ENCODE measurements at regions not wholly inside any gene's neighbourhood (a gene's known extent, or its start where the extent isn't known, plus 50 kb on each side); places are given as distances from the start of the nearest gene placed in this dataset.
A peak's percentile ranks its signal among the peaks of the same experiment; 100 is the strongest.

- no peak for DNase-seq (ENCODE audit: low read depth in 4 of 4, low spot score in 1 of 4)
Observed at GRCh38 chr9:121550041-121550440, 50.4 kb upstream of the GGTA1 start.

GRCh38 chr9:121550569-121551512, 51.2 kb upstream of the GGTA1 start:
- DNase-seq (ENCODE audit: low read depth in 4 of 4, low spot score in 1 of 4), result peak; percentile 23 to 54 (median 48)

- DNase-seq (ENCODE audit: low read depth in 4 of 4, low spot score in 1 of 4), result no peak
Observed at GRCh38 chr9:121551985-121552753, 52.5 kb upstream of the GGTA1 start.

GRCh38 chr9:121556082-121556481, 56.4 kb upstream of the GGTA1 start:
- no peak for DNase-seq (ENCODE audit: low read depth in 4 of 4, low spot score in 1 of 4)

GRCh38 chr9:121556580-121556979, 56.9 kb upstream of the GGTA1 start:
- no peak for DNase-seq (ENCODE audit: low read depth in 4 of 4, low spot score in 1 of 4)

GRCh38 chr9:121557581-121558447, 58.2 kb upstream of the GGTA1 start:
- no peak for DNase-seq (ENCODE audit: low read depth in 4 of 4, low spot score in 1 of 4)

- no peak for DNase-seq (ENCODE audit: low read depth in 4 of 4, low spot score in 1 of 4)
Observed at GRCh38 chr9:121558473-121558872, 58.8 kb upstream of the GGTA1 start.

- DNase-seq (ENCODE audit: low read depth in 4 of 4, low spot score in 1 of 4), result no peak
Observed at GRCh38 chr9:121559183-121559582, 59.5 kb upstream of the GGTA1 start.

GRCh38 chr9:121560921-121561320, 61.3 kb upstream of the GGTA1 start:
- no peak for DNase-seq (ENCODE audit: low read depth in 4 of 4, low spot score in 1 of 4)

GRCh38 chr9:121561385-121562222, 62.0 kb upstream of the GGTA1 start:
- DNase-seq (ENCODE audit: low read depth in 4 of 4, low spot score in 1 of 4), result no peak

GRCh38 chr9:121562301-121562700, 62.7 kb upstream of the GGTA1 start:
- DNase-seq (ENCODE audit: low read depth in 4 of 4, low spot score in 1 of 4), result no peak

- DNase-seq (ENCODE audit: low read depth in 4 of 4, low spot score in 1 of 4), result no peak
Observed at GRCh38 chr9:121563425-121563824, 63.8 kb upstream of the GGTA1 start.

GRCh38 chr9:121563881-121564460, 64.3 kb upstream of the GGTA1 start:
- DNase-seq (ENCODE audit: low read depth in 4 of 4, low spot score in 1 of 4), result no peak

- DNase-seq (ENCODE audit: low read depth in 4 of 4, low spot score in 1 of 4), result no peak
Observed at GRCh38 chr9:121564504-121565260, 65.0 kb upstream of the GGTA1 start.

GRCh38 chr9:121566481-121567465, 67.1 kb upstream of the GGTA1 start:
- DNase-seq (ENCODE audit: low read depth in 4 of 4, low spot score in 1 of 4), result no peak

GRCh38 chr9:121567500-121568342, 68.1 kb upstream of the GGTA1 start:
- DNase-seq (ENCODE audit: low read depth in 4 of 4, low spot score in 1 of 4), result no peak
